NT2/D1 (cell line): ENCODE measurements at regions not wholly inside any gene's neighbourhood (a gene's known extent, or its start where the extent isn't known, plus 50 kb on each side); places are given as distances from the start of the nearest gene placed in this dataset.

Experiments used
- SUZ12 ChIP-seq: IDR thresholded peaks from 2 replicates; pipeline ENCODE4 v1.6.1; 2011; ENCODE audit not compliant: insufficient read length, insufficient read depth; ENCODE audit errors: extremely low read depth
- YY1 ChIP-seq: IDR thresholded peaks from 2 replicates; pipeline ENCODE4 v1.6.1; 2011; ENCODE audit not compliant: insufficient read length, insufficient read depth
- ZNF274 ChIP-seq: IDR thresholded peaks from 2 replicates; pipeline ENCODE4 v1.6.1; 2011; ENCODE audit warnings: mild to moderate bottlenecking, low read depth, low read length

- TF ChIP-seq YY1 (no peak), SUZ12 (no peak), ZNF274 (no peak)
Measured at GRCh38 chr20:52775786-52776185, 196.4 kb upstream of the TSHZ2 start.
